GM06990 (cell line): ENCODE measurements at regions not wholly inside any gene's neighbourhood (a gene's known extent, or its start where the extent isn't known, plus 50 kb on each side); places are given as distances from the start of the nearest gene placed in this dataset.

Experiments
- DNase-seq: peaks from one replicate; pipeline ENCODE4 v3.0.0-alpha.2; 2011; ENCODE audit not compliant: insufficient read length; ENCODE audit errors: extremely low read depth
- H3K27me3 ChIP-seq: replicated peaks from 2 replicates; pipeline ENCODE4 v1.6.0; 2011; ENCODE audit warnings: low read length; ENCODE audit not compliant: control insufficient read depth, insufficient read depth
- H3K36me3 ChIP-seq: 2 replicates; pipeline ENCODE4 v1.5.1; 2011; ENCODE audit warnings: low read length; ENCODE audit not compliant: control insufficient read depth, insufficient read depth
- H3K4me3 ChIP-seq: replicated peaks from 2 replicates; pipeline ENCODE4 v1.5.1; 2011; ENCODE audit warnings: low read depth, mild to moderate bottlenecking, control low read depth, low read length
- TF ChIP-seq, protein P1 (sequence below): IDR thresholded peaks from 2 replicates; pipeline ENCODE4 v1.5.1; 2011; ENCODE audit warnings: low read length, control low read depth, mild to moderate bottlenecking, inconsistent platforms; ENCODE audit not compliant: insufficient read depth, poor library complexity, severe bottlenecking

DNA sequence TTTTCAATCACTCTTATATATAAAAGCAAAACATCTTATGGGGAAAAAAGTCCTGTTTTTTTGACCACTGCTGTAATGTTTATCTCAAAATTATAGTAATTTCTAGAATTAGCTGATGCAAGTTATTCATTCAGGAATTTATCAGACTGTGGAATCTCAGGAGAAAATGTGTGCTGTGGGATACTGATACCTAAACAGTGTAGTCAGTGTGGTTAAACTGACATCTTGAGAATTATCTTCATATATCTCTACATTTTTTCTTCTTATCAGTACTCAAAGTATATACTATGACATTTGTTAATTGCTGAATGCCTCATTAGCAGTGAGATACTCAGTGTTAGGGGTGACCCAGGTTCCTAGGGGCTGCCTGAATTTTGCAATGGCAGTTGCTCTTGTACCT is 839.3 kb downstream of the KCNT2 start:
- H3K27me3 ChIP-seq: no peaks in the 10 kb centered on the region
- DNase-seq: no peak
- no peaks in the 10 kb centered on the region for H3K36me3 ChIP-seq
- no peak overlapping the region for H3K4me3 ChIP-seq
- TF ChIP-seq, protein P1, sequence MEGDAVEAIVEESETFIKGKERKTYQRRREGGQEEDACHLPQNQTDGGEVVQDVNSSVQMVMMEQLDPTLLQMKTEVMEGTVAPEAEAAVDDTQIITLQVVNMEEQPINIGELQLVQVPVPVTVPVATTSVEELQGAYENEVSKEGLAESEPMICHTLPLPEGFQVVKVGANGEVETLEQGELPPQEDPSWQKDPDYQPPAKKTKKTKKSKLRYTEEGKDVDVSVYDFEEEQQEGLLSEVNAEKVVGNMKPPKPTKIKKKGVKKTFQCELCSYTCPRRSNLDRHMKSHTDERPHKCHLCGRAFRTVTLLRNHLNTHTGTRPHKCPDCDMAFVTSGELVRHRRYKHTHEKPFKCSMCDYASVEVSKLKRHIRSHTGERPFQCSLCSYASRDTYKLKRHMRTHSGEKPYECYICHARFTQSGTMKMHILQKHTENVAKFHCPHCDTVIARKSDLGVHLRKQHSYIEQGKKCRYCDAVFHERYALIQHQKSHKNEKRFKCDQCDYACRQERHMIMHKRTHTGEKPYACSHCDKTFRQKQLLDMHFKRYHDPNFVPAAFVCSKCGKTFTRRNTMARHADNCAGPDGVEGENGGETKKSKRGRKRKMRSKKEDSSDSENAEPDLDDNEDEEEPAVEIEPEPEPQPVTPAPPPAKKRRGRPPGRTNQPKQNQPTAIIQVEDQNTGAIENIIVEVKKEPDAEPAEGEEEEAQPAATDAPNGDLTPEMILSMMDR: no peak

DNA sequence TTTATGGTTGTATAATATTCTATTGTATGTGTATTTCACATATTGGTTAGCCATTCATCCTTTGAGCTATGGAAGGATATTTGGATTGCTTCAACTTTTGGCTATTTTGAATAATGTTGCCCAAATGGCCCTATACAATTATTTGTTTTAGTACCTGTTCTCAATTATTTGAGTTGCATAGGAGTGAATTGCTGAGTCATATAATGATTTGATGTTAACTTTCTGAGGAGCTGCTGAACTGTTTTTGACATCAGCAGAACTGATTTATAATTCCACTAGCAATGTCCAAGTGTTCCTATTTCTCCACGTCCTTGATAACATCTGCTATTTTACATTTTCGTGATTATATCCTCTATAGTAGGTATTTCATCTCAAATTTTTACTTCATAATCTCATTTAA is 839.9 kb downstream of the KCNT2 start:
- no peaks in the 10 kb centered on the region for H3K27me3 ChIP-seq
- no peaks in the 10 kb centered on the region for H3K36me3 ChIP-seq
- H3K4me3 ChIP-seq: no peak overlapping the region
- TF ChIP-seq, protein P1: no peak
- no peak for DNase-seq

DNA sequence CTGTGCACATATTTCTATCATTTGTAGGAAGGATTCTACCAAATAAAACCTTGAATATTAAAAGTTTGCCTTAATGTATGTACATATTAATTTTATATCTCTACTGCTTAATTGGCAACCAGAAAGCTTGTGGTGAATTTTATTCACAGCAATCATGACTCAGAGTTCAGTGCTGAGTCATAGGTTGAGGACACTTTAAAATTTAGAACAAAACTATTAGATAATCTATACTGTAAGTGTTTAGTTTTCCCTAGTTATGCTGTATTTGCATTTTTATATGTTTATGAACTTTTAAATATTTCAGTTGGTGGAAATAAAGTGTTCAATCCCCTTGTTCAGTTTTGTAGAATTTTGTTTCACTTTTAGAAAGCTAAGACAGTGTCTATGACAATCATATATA is 841.5 kb downstream of the KCNT2 start:
- TF ChIP-seq, protein P1: no peak

DNA sequence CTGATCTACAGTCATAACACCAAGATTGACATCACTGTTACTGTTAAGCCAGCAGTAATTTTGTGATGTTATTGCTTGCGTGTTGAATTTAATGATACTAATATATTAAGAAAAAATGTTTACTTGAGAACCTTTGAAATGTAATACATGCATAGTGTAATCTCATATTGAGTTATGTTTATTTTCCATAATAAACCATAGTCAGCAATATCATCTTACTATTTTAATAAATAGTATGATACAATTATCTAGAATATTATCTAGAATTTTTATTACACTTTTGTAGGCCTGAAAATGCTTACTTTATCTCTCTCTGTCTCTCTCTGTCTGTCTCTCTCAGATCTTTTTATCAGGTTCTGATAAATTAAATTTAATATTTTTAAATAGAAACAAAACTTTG is 843.1 kb downstream of the KCNT2 start:
- TF ChIP-seq, protein P1: no peak
- Histone ChIP-seq H3K4me3 (no peak overlapping the region), H3K36me3 (no peaks in the 10 kb centered on the region), H3K27me3 (no peaks in the 10 kb centered on the region)
- DNase-seq: no peak

More for the DNA sequence above, 841.5 kb downstream of the KCNT2 start:
- H3K4me3 ChIP-seq: no peak overlapping the region
- H3K36me3 ChIP-seq: no peaks in the 10 kb centered on the region
- no peak for DNase-seq
- no peaks in the 10 kb centered on the region for H3K27me3 ChIP-seq

DNA sequence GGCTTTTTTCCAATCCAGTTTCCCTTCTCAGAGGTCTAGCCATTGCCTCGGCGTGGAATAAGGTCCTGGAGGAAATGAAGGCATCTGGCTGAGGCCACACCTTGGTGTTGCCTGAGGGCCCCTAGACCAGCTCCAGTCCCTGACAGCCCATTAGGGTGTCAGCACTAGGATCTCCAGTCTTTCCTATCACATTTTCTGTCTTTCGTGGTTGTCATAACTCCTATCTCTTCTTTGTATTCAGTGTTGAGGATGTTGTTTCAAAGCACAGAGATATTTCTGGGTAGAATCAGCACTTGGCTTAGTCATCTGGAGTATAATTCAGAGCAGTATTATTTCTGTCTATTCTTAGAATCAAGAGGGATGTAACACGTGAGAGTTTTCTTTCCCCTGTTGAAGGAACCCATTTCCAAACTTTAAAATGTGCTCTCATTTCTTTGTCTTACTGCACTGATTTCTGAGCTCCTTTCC is 844.3 kb downstream of the KCNT2 start:
- TF ChIP-seq, protein P1: no peak
- no peaks in the 10 kb centered on the region for H3K27me3 ChIP-seq
- no peak for DNase-seq
- H3K36me3 ChIP-seq: no peaks in the 10 kb centered on the region
- H3K4me3 ChIP-seq: no peak overlapping the region
